B cell (primary cell): ENCODE measurements at regions not wholly inside any gene's neighbourhood (a gene's known extent, or its start where the extent isn't known, plus 50 kb on each side); places are given as distances from the start of the nearest gene placed in this dataset.

Experiments
- ATAC-seq: fragments of 200-7000 bp; cut with Tn5 transposase; one replicate; pipeline ENCODE4 v1.10.0; 2021; ENCODE audit warnings: low read depth, mild to moderate bottlenecking, moderate number of reproducible peaks, moderate library complexity
- CTCF ChIA-PET: fragments of 350-600 bp; sonication (Branson Sonifier 250); formaldehyde crosslinking; loops from one replicate; lab custom pipeline; 2021; ENCODE audit warnings: antibody characterized with exemption, inconsistent platforms; lab: Charles Lee
- POLR2A ChIA-PET: fragments of 350-600 bp; sonication (Branson Sonifier 250); formaldehyde crosslinking; loops from one replicate; lab custom pipeline; 2021; ENCODE audit warnings: antibody characterized with exemption; lab: Charles Lee
- DNase-seq: peaks from one replicate; pipeline ENCODE4 v3.0.0; 2013
- H2AFZ ChIP-seq: 2 replicates; pipeline ENCODE4 v1.6.1; 2012; ENCODE audit warnings: mild to moderate bottlenecking, low read depth, low read length; ENCODE audit not compliant: insufficient read depth, poor library complexity, severe bottlenecking
- H3K27ac ChIP-seq, 2 donors: 1 replicate in 1 of 2; 2 replicates in 1 of 2; pipeline ENCODE4 v1.5.1; 2012 to 2013; ENCODE audit warnings: low read length in 2 of 2, mild to moderate bottlenecking in 2 of 2, moderate library complexity in 1 of 2
- H3K27me3 ChIP-seq, 4 experiments: fragments of 200-600 bp in 1 of 4; sonication (generic) in 1 of 4; replicated peaks in 1 of 4; 1 replicate in 2 of 4; 2 replicates in 2 of 4; pipeline versions ENCODE4 v1.6.1 to v1.7.0; 2013 to 2016; ENCODE audit warnings: low read length in 3 of 4, mild to moderate bottlenecking in 2 of 4, mixed read lengths in 1 of 4, moderate library complexity in 1 of 4; ENCODE audit not compliant: insufficient read depth in 4 of 4, control insufficient read depth in 3 of 4; ENCODE audit errors: control extremely low read depth in 1 of 4
- H3K36me3 ChIP-seq, 2 experiments: replicated peaks in 1 of 2; 1 replicate in 1 of 2; 2 replicates in 1 of 2; pipeline versions ENCODE4 v1.6.1 to v1.7.1; 2013; ENCODE audit warnings: low read length in 1 of 2; ENCODE audit not compliant: insufficient read depth in 2 of 2, control insufficient read depth in 1 of 2; ENCODE audit errors: control extremely low read depth in 1 of 2, extremely low read depth in 1 of 2
- H3K4me1 ChIP-seq, 2 donors: fragments of 200-600 bp in 1 of 2; sonication (generic) in 1 of 2; 1 replicate in 1 of 2; 2 replicates in 1 of 2; pipeline versions ENCODE4 v1.5.1 to v1.6.1; 2013 to 2017; ENCODE audit warnings: low read length in 2 of 2; ENCODE audit not compliant: control insufficient read depth in 2 of 2, insufficient read depth in 2 of 2
- H3K4me2 ChIP-seq: replicated peaks from 2 replicates; pipeline ENCODE3; 2012; ENCODE audit warnings: mild to moderate bottlenecking, low read depth, low read length; ENCODE audit not compliant: poor library complexity, severe bottlenecking
- H3K4me3 ChIP-seq, 5 experiments: fragments of 200-600 bp in 1 of 5; sonication (generic) in 1 of 5; 1 replicate in 3 of 5; 2 replicates in 2 of 5; pipeline versions ENCODE4 v1.5.1 to v1.7.0; 2011 to 2016; ENCODE audit warnings: low read length in 4 of 5, mild to moderate bottlenecking in 4 of 5, low read depth in 2 of 5, control low read depth in 1 of 5, moderate library complexity in 1 of 5; ENCODE audit not compliant: insufficient read depth in 1 of 5; ENCODE audit errors: control extremely low read depth in 1 of 5, extremely low read depth in 1 of 5
- H3K79me2 ChIP-seq: fragments of 200-600 bp; sonication (generic); one replicate; pipeline ENCODE4 v1.6.0; 2016; ENCODE audit warnings: low read length; ENCODE audit not compliant: control insufficient read depth, insufficient read depth
- H3K9ac ChIP-seq: fragments of 200-600 bp; sonication (generic); 2 replicates; pipeline ENCODE4 v1.6.1; 2017; ENCODE audit warnings: mild to moderate bottlenecking, low read length, moderate library complexity
- H3K9me3 ChIP-seq, 3 donors: one replicate each; pipeline versions ENCODE4 v1.6.1 to v1.7.1; 2013; ENCODE audit warnings: low read length in 2 of 3; ENCODE audit not compliant: control insufficient read depth in 2 of 3, insufficient read depth in 1 of 3; ENCODE audit errors: control extremely low read depth in 1 of 3
- H4K20me1 ChIP-seq: 2 replicates; pipeline ENCODE4 v1.6.0; 2012; ENCODE audit warnings: mild to moderate bottlenecking, low read length; ENCODE audit not compliant: insufficient read depth, control insufficient read depth, poor library complexity, severe bottlenecking
- H3K27ac Mint-ChIP-seq: one replicate; pipeline ENCODE4 v1.8.0; 2021; ENCODE audit warnings: mixed read lengths
- H3K27me3 Mint-ChIP-seq: one replicate; pipeline ENCODE4 v1.8.0; 2021; ENCODE audit warnings: mixed read lengths
- H3K4me1 Mint-ChIP-seq: one replicate; pipeline ENCODE4 v1.8.0; 2021; ENCODE audit warnings: mixed read lengths
- H3K4me3 Mint-ChIP-seq: one replicate; pipeline ENCODE4 v1.8.0; 2021; ENCODE audit warnings: mixed read lengths
- H3K9me3 Mint-ChIP-seq: one replicate; pipeline ENCODE4 v1.8.0; 2022; ENCODE audit warnings: mixed read lengths; ENCODE audit not compliant: insufficient read depth
- EZH2 ChIP-seq: IDR thresholded peaks from 2 replicates; pipeline ENCODE4 v1.6.1; 2012; ENCODE audit warnings: borderline replicate concordance, low read depth, mild to moderate bottlenecking, moderate library complexity, low read length; ENCODE audit not compliant: insufficient read depth, poor library complexity, severe bottlenecking
- WGBS: methylation state at CpG from one replicate; pipeline ENCODE4 v1.1.5; 2013; ENCODE audit warnings: missing lambda C conversion rate; ENCODE audit not compliant: insufficient coverage; 5-methylcytosine and 5-hydroxymethylcytosine counted together
- intact Hi-C: fragments of 100-400 bp; cut with micrococcal nuclease; formaldehyde crosslinking; loops from one replicate; pipeline ENCODE4 v1.10.0; 2022
- TF ChIP-seq, protein P1 (sequence below): fragments of 200-600 bp; IDR thresholded peaks from one replicate; pipeline ENCODE4 v1.8.0; 2022; ENCODE audit warnings: antibody characterized with exemption, mild to moderate bottlenecking

DNA sequence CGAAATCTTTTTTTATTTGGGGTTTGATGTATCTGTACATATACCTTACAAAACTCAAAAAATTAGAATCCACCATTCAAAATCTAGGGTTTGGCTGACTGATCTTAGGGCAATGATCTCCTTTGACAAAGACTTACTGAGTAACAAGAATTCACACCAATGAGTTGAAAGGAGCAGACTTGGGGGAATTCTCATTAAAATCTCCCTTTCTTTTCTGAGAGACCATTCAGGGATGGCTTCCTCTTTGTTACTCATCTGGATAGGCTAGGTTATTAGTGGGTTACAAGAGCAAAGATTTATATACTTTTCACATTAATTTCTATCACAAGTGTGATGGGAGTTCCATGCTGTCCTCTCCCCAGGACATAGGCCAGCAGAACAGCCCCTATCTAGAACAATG is 661.0 kb downstream of the KCTD16 start:
- no peaks in the 10 kb centered on the region for H3K4me1 Mint-ChIP-seq
- Histone ChIP-seq H3K9ac (no peak overlapping the region), H3K27ac (no peak overlapping the region), H4K20me1 (no peaks in the 10 kb centered on the region), H3K4me3 (no peak overlapping the region), H3K4me2 (no peak overlapping the region), H3K9me3 (peaks cover 0 to 6% (median 0%) of the 10 kb centered on the region in 3 donors), H3K36me3 (no peaks in the 10 kb centered on the region), H2AFZ (no peak overlapping the region), H3K4me1 (no peaks in the 10 kb centered on the region), H3K79me2 (no peaks in the 10 kb centered on the region), H3K27me3 (no peaks in the 10 kb centered on the region)
- H3K4me3 Mint-ChIP-seq = no peak overlapping the region
- ATAC-seq = no peak
- no peaks in the 10 kb centered on the region for H3K9me3 Mint-ChIP-seq
- no peak overlapping the region for H3K27ac Mint-ChIP-seq
- H3K27me3 Mint-ChIP-seq = no peaks in the 10 kb centered on the region
- WGBS = no CpG with 5 or more reads among the region's 1 CpG
- ChIA-PET POLR2A (no interaction called here), CTCF (no interaction called here)
- intact Hi-C loops = no loop called here
- TF ChIP-seq, protein P1, sequence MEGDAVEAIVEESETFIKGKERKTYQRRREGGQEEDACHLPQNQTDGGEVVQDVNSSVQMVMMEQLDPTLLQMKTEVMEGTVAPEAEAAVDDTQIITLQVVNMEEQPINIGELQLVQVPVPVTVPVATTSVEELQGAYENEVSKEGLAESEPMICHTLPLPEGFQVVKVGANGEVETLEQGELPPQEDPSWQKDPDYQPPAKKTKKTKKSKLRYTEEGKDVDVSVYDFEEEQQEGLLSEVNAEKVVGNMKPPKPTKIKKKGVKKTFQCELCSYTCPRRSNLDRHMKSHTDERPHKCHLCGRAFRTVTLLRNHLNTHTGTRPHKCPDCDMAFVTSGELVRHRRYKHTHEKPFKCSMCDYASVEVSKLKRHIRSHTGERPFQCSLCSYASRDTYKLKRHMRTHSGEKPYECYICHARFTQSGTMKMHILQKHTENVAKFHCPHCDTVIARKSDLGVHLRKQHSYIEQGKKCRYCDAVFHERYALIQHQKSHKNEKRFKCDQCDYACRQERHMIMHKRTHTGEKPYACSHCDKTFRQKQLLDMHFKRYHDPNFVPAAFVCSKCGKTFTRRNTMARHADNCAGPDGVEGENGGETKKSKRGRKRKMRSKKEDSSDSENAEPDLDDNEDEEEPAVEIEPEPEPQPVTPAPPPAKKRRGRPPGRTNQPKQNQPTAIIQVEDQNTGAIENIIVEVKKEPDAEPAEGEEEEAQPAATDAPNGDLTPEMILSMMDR = no peak
- TF ChIP-seq EZH2 = no peak
- no peak for DNase-seq

DNA sequence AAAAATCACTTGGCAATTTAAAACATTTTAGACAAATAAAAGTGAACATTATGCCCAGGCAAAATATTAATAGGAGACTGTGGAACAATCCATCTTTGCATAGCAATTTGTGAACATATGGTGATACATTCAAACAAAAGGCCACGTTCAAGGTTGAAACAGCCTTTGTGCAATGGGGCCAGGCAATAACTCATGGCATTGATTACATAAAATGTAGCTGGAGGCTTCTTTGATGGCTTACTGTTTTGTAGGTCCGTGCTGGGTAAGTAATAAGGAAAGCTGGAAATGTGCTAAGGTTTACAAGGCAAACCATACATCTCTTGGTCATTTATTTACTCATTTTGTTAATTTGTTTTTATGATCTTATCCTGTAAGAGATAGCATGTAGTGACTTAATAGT is 651.8 kb downstream of the KCTD16 start:
- Mint-ChIP-seq H3K4me1 (no peaks in the 10 kb centered on the region), H3K4me3 (no peak overlapping the region), H3K27ac (no peak overlapping the region), H3K9me3 (peaks cover 3% of the 10 kb centered on the region), H3K27me3 (no peaks in the 10 kb centered on the region)
- Histone ChIP-seq H2AFZ (no peak overlapping the region), H3K9me3 (no peaks in the 10 kb centered on the region), H3K4me3 (no peak overlapping the region), H3K27me3 (no peaks in the 10 kb centered on the region), H4K20me1 (no peaks in the 10 kb centered on the region), H3K4me2 (no peak overlapping the region), H3K9ac (no peak overlapping the region), H3K79me2 (no peaks in the 10 kb centered on the region), H3K36me3 (no peaks in the 10 kb centered on the region), H3K27ac (no peak overlapping the region), H3K4me1 (no peaks in the 10 kb centered on the region)
- ChIA-PET POLR2A (no interaction called here), CTCF (no interaction called here)
- TF ChIP-seq EZH2 = no peak
- TF ChIP-seq, protein P1 = no peak
- intact Hi-C loops = no loop called here
- 100% methylated on average over 1 of the region's 2 CpGs for WGBS
- DNase-seq (no peak), ATAC-seq (no peak)
